ENCODE measurements at regions not wholly inside any gene's neighbourhood (a gene's known extent, or its start where the extent isn't known, plus 50 kb on each side); places are given as distances from the start of the nearest gene placed in this dataset.
A peak's percentile ranks its signal among the peaks of the same experiment; 100 is the strongest.

GRCh38 chr13:32830336-32831031, 185.7 kb upstream of the KL start:
- no peak overlapping the region for H3K9ac ChIP-seq (ENCODE audit: insufficient read depth in 1 of 2, low read length in 2 of 2)
- no peak overlapping the region for H3K27ac ChIP-seq (ENCODE audit: low read depth in 1 of 2, low read length in 1 of 2)
- WGBS, 2 donors: 89 to 92% methylated on average over 10 of the region's 10 CpGs
- H3K36me3 ChIP-seq (ENCODE audit: control insufficient read depth in 4 of 4, insufficient read depth in 4 of 4, low read length in 4 of 4): no peaks in the 10 kb centered on the region
- H3K4me3 ChIP-seq: no peak overlapping the region
- DNase-seq: no peak
- TF ChIP-seq CTCF (IDR thresholded peaks at IDR 0.05; ENCODE audit: control extremely low read depth, extremely low read depth): no peak
- H3K4me1 ChIP-seq (ENCODE audit: control insufficient read depth in 5 of 5, insufficient read depth in 5 of 5, low read length in 5 of 5): no peaks in the 10 kb centered on the region
- no peak for ATAC-seq (ENCODE audit: insufficient read depth, low FRiP score)
- H3K9me3 ChIP-seq (ENCODE audit: control insufficient read depth in 4 of 4, insufficient read depth in 3 of 4, low read length in 3 of 4): peaks cover 0 to 3% (median 0%) of the 10 kb centered on the region in 4 donors
- H3K27me3 ChIP-seq (ENCODE audit: control insufficient read depth in 3 of 3, insufficient read depth in 3 of 3, low read length in 2 of 3): no peaks in the 10 kb centered on the region

- DNase-seq (peak in 1 of 3 donors; percentile 32), ATAC-seq (ENCODE audit: insufficient read depth, low FRiP score) (no peak)
- Histone ChIP-seq H3K4me3 (no peak overlapping the region), H3K27ac (ENCODE audit: low read depth in 1 of 2, low read length in 1 of 2) (no peak overlapping the region), H3K36me3 (ENCODE audit: control insufficient read depth in 4 of 4, insufficient read depth in 4 of 4, low read length in 4 of 4) (no peaks in the 10 kb centered on the region), H3K4me1 (ENCODE audit: control insufficient read depth in 5 of 5, insufficient read depth in 5 of 5, low read length in 5 of 5) (peaks cover 3 to 39% (median 10%) of the 10 kb centered on the region in 5 donors), H3K9me3 (ENCODE audit: control insufficient read depth in 4 of 4, insufficient read depth in 3 of 4, low read length in 3 of 4) (peaks cover 0 to 3% (median under 1%) of the 10 kb centered on the region in 4 donors), H3K27me3 (ENCODE audit: control insufficient read depth in 3 of 3, insufficient read depth in 3 of 3, low read length in 2 of 3) (no peaks in the 10 kb centered on the region), H3K9ac (ENCODE audit: insufficient read depth in 1 of 2, low read length in 2 of 2) (no peak overlapping the region)
- no peak for TF ChIP-seq CTCF (IDR thresholded peaks at IDR 0.05; ENCODE audit: control extremely low read depth, extremely low read depth)
- WGBS, 2 donors: 80 to 83% methylated on average over 5 of the region's 5 CpGs
Measured at GRCh38 chr13:32837307-32837972, 178.8 kb upstream of the KL start.

- ATAC-seq (ENCODE audit: insufficient read depth, low FRiP score): no peak
- H3K4me1 ChIP-seq (ENCODE audit: control insufficient read depth in 5 of 5, insufficient read depth in 5 of 5, low read length in 5 of 5): peaks cover 3 to 39% (median 10%) of the 10 kb centered on the region in 5 donors
- H3K27ac ChIP-seq (ENCODE audit: low read depth in 1 of 2, low read length in 1 of 2): peak overlapping the region in 1 of 2 donors; percentile 74
- no peak for TF ChIP-seq CTCF (IDR thresholded peaks at IDR 0.05; ENCODE audit: control extremely low read depth, extremely low read depth)
- H3K9me3 ChIP-seq (ENCODE audit: control insufficient read depth in 4 of 4, insufficient read depth in 3 of 4, low read length in 3 of 4): peaks cover 0 to 5% (median 1%) of the 10 kb centered on the region in 4 donors
- DNase-seq: peak in 1 of 3 donors; percentile 15
- H3K27me3 ChIP-seq (ENCODE audit: control insufficient read depth in 3 of 3, insufficient read depth in 3 of 3, low read length in 2 of 3): no peaks in the 10 kb centered on the region
- WGBS, 2 donors: 80 to 86% methylated on average over 18 of the region's 18 CpGs
- no peaks in the 10 kb centered on the region for H3K36me3 ChIP-seq (ENCODE audit: control insufficient read depth in 4 of 4, insufficient read depth in 4 of 4, low read length in 4 of 4)
- H3K4me3 ChIP-seq: no peak overlapping the region
- peak overlapping the region in 1 of 2 donors; percentile 70 for H3K9ac ChIP-seq (ENCODE audit: insufficient read depth in 1 of 2, low read length in 2 of 2)
Measured at GRCh38 chr13:32837973-32838927, 178.0 kb upstream of the KL start.
